ENCODE measurements at regions not wholly inside any gene's neighbourhood (a gene's known extent, or its start where the extent isn't known, plus 50 kb on each side); places are given as distances from the start of the nearest gene placed in this dataset.

GRCh38 chr12:46893434-46893833 is 67.6 kb upstream of the SLC38A4 start:
- TF ChIP-seq CTCF (IDR thresholded peaks at IDR 0.05; ENCODE audit: insufficient read depth, low read length, poor library complexity, severe bottlenecking) (no peak), EZH2phosphoT487 (conservative IDR thresholded peaks at IDR 0.05; ENCODE audit: low read length) (no peak)

All from SU-DHL-6 (cell line).